GM10266 (cell line): ENCODE measurements at regions not wholly inside any gene's neighbourhood (a gene's known extent, or its start where the extent isn't known, plus 50 kb on each side); places are given as distances from the start of the nearest gene placed in this dataset.

Experiments used
- DNase-seq: peaks from one replicate; pipeline ENCODE4 v3.0.0; 2012; ENCODE audit errors: extremely low spot score
- TF ChIP-seq, protein P1 (sequence below): IDR thresholded peaks from 2 replicates; pipeline ENCODE4 v1.5.1; 2012; ENCODE audit warnings: mild to moderate bottlenecking, low read depth; ENCODE audit not compliant: control insufficient read depth, insufficient read depth; ENCODE audit errors: missing control alignments

DNA sequence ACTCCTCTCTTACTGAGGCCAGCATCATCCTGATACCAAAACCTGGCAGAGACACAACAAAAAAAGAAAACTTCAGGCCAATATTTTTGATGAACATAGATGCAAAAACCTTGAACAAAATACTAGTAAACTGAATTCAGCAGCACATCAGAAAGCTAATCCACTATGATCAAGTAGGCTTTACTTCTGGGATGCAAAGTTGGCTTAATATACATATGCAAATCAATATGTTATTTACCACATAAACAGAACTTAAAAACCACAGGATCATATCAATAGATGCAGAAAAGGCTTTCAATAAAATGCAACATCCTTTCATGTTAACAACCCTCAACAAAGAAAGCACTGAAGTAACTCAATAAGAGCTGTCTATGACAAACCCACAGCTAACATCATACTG, 414.5 kb upstream of the MCTP2 start:
- TF ChIP-seq, protein P1, sequence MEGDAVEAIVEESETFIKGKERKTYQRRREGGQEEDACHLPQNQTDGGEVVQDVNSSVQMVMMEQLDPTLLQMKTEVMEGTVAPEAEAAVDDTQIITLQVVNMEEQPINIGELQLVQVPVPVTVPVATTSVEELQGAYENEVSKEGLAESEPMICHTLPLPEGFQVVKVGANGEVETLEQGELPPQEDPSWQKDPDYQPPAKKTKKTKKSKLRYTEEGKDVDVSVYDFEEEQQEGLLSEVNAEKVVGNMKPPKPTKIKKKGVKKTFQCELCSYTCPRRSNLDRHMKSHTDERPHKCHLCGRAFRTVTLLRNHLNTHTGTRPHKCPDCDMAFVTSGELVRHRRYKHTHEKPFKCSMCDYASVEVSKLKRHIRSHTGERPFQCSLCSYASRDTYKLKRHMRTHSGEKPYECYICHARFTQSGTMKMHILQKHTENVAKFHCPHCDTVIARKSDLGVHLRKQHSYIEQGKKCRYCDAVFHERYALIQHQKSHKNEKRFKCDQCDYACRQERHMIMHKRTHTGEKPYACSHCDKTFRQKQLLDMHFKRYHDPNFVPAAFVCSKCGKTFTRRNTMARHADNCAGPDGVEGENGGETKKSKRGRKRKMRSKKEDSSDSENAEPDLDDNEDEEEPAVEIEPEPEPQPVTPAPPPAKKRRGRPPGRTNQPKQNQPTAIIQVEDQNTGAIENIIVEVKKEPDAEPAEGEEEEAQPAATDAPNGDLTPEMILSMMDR, result no peak
- DNase-seq, result no peak

DNA sequence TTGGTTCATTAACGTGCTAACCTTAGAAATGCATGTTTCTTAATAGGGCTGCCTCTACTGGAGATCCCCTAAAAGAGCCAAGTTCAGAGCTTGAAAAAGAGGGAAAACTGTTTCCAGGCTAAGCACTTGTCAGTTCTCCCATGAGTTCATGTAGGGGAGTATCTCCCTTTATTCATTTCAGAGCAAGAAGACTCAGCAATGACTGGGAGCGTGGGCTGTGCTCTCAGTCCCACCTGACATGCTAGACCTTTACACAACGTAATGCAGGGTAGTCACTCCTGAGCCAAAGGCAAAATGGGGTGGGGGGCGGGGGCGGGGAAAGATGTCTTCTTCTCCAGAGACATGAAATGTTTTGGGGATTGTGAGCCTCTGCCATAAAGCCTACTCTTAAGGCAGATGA, 420.1 kb upstream of the MCTP2 start:
- no peak for DNase-seq
- TF ChIP-seq, protein P1, result no peak

DNA sequence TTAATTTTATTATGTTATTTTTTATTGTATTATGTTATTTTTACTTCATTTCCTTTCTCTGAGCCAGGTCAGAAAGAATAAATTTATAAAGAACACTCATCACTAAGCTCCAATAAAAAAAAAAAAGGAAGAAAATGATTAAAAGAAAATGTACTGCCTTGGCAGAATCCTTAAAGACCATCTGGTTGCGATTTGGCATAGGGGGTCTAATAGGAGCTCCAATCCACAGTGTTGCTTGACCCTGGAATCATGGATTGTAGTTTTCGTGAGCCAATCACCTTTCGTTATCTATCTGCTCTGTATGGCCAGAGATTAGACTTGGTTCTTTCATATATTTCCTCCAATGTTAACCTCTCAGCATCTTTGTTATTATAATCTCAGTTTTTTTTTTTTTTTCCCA, 421.8 kb upstream of the MCTP2 start:
- no peak for DNase-seq
- TF ChIP-seq, protein P1, result no peak

DNA sequence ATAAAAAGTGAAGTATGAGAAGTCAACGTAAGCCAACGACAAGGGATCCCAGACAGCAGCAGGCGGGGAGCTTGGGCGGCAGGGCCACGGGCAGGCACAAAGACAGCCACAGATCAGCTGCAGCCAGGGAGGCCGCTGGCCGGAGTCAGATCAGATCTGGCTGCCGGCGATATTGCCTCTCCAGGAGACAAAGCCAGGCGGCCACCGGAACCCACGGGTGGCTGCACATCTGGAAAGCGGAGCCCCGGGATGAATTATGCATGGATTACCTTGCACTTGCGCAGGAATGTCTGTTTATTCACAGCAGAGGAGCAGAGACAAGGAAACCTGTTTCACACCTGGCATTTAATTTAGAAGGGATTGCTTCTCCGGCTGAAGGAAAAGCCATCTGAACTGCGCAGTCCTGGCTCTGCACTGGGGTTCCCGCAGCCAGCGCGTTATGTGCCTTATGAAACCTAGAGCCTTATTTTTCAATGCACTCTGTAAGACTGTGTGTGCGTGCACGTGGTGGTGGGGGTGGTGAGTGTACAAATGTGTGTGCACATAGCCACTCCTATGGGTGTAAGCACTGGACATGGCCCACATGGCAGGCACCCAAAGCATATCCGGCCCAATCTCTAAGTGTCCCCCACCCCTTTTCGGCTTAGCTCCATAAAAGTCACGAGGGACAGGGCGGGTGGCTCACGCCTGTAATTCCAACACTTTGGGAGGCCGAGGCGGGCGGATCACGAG, 427.8 kb upstream of the MCTP2 start:
- TF ChIP-seq, protein P1, result no peak
- DNase-seq, result no peak

DNA sequence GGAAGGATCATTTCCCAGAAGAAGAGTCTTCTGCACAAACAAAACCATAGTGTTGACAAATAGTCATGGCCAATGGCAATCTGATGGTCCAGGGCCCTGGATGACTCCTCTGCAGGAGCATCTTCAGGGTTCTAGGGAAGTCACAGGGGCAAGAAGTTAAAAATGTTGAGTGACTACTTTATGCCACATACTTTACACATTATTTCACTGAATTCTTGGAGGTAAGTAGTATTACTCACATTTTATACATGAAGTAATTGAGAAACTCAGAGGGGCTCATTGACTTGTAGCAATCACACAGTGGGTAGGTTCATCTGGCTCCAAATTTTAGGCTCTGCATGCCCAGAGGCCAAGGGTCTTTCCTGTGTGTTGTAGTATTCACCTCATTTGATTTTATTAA, 430.2 kb upstream of the MCTP2 start:
- TF ChIP-seq, protein P1, result no peak
- no peak for DNase-seq

DNA sequence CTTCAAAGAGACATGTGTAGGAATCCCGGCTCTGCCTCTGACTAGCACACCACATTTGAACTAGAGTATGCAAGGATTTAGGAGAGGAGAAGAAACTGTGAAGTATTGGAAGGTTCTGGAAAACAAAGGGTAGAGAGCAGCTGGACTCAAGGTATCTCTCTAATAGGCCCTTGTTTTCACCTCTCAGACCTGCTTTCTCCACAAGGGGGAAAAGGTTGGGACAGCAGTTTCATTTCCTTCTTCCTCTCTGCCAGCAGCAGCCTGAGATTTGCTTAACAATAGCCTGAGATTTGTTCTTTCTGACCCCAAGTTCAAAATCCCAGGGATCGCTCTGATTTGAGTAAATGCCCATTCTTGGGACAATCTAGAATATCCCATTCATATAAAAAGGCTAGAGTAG, 430.6 kb upstream of the MCTP2 start:
- DNase-seq, result no peak
- TF ChIP-seq, protein P1, result no peak

DNA sequence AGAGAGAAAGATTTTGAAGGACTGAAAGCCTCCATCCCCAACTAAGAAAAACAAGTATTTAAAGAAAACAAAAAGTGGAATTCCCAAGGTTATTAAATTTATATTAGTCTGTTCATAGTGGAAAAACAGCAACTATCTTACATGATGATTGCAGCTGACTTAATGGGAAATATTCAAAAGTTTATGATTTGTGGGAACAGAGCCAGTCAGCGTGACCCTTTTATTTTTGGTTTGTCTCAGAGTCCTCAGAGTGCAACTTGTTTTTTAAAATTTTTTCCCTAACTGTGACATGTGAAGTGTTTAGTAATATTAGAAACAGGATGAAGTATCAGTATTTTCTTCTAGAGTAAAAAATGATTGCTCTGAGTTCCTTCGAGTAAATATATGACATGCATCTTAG, 441.9 kb upstream of the MCTP2 start:
- TF ChIP-seq, protein P1, result no peak
- no peak for DNase-seq
